Heart right ventricle (tissue), 16 donors: ENCODE measurements at regions not wholly inside any gene's neighbourhood (a gene's known extent, or its start where the extent isn't known, plus 50 kb on each side); places are given as distances from the start of the nearest gene placed in this dataset.

ENCODE experiments used
- ATAC-seq, 8 donors: fragments of 200-7000 bp; cut with Tn5 transposase; one replicate each; pipeline ENCODE4 v1.9.1; 2020; ENCODE audit warnings: mild to moderate bottlenecking in 8 of 8, moderate library complexity in 8 of 8, moderate number of reproducible peaks in 1 of 8
- DNase-seq, 2 donors: peaks; one replicate each; pipeline ENCODE4 v3.0.0-alpha.2; 2020
- H3K27ac ChIP-seq, 10 donors: fragments of 200-600 bp; sonication (generic) in 2 of 10; one replicate each; pipeline versions ENCODE4 v1.5.0 to v1.8.0; 2020 to 2022; ENCODE audit warnings: mild to moderate bottlenecking in 3 of 10
- H3K27me3 ChIP-seq, 7 donors: fragments of 200-600 bp; one replicate each; pipeline ENCODE4 v1.8.0; 2021 to 2022; ENCODE audit warnings: mild to moderate bottlenecking in 2 of 7
- H3K36me3 ChIP-seq, 9 donors: fragments of 200-600 bp; sonication (generic) in 1 of 9; one replicate each; pipeline versions ENCODE4 v1.5.0 to v1.8.0; 2020 to 2022; ENCODE audit warnings: mild to moderate bottlenecking in 2 of 9
- H3K4me1 ChIP-seq, 9 donors: fragments of 200-600 bp; sonication (generic) in 1 of 9; one replicate each; pipeline versions ENCODE4 v1.5.0 to v1.8.0; 2020 to 2022; ENCODE audit warnings: mild to moderate bottlenecking in 4 of 9
- H3K4me3 ChIP-seq, 10 donors: fragments of 200-600 bp; sonication (generic) in 2 of 10; one replicate each; pipeline versions ENCODE4 v1.5.0 to v1.8.0; 2020 to 2022; ENCODE audit warnings: mild to moderate bottlenecking in 7 of 10, moderate library complexity in 2 of 10
- H3K9me3 ChIP-seq, 11 donors: fragments of 200-600 bp in 10 of 11; sonication (generic) in 2 of 11; one replicate each; pipeline versions ENCODE4 v1.5.0 to v1.8.0; 2013 to 2022; ENCODE audit warnings: mild to moderate bottlenecking in 2 of 11, control low read depth in 1 of 11, moderate library complexity in 1 of 11
- WGBS, 2 donors: extraction: QIAGEN DNeasy Blood & Tissue Kit; methylation state at CpG; one replicate each; pipeline ENCODE4 v1.1.7; 2013; ENCODE audit warnings: inconsistent platforms in 1 of 2; 5-methylcytosine and 5-hydroxymethylcytosine counted together
- intact Hi-C, 10 donors: fragments of 100-400 bp; cut with DNase I; formaldehyde crosslinking; loops; one replicate each; pipeline versions ENCODE4 v1.11.1 to v1.14.2; 2022
- TF ChIP-seq, protein P1 (sequence below), 9 donors: fragments of 200-600 bp; sonication (generic) in 2 of 9; IDR thresholded peaks; one replicate each; pipeline versions ENCODE4 v1.5.0 to v1.8.0; 2021 to 2022; ENCODE audit warnings: antibody characterized with exemption in 9 of 9, mild to moderate bottlenecking in 5 of 9, moderate library complexity in 1 of 9
- donor health status: Arrhythmogenic right ventricular cardiomyopathy.
- donor health status: ischemic (EF 13 %, LVEDD 7.1; RV severe dilation, severe dysfunction).
- donor health status: healthy with polysubstance abuse.
- donor health status: DM: no; HTN: yes; CAD: no.
- donor health status: DM: no; HTN: no; CAD: no.
- donor health status: ischemic (EF 25% LVEDD 6.9; RV normal size, moderate dysfunction).
- donor health status: ischemic (EF 25% LVEDD 5.7; RV mildly dilated, moderate dysfunction).
- donor health status: healthy.
- donor health status: DM: yes; HTN: yes; CAD: no.
- donor health status: Ischemic cardiomyopathy.
- donor health status: ischemic (EF 35%, LVEDD 5.7; RV mildly dilated, moderate dysfunction).
- donor health status: nonischemic (EF 11% LVEDD 7.7; RV severe dilation, severe dysfunction).
- donor health status: DM: yes; HTN: yes; CAD: no.
- donor health status: PGD.
- donor health status: ischemic (EF 29% LVEDD 5.4; RV normal size, mild dysfunction).
- donor health status: nonischemic (EF 23%, LVEDD 6.1; RV moderate dilation, normal function).

DNA sequence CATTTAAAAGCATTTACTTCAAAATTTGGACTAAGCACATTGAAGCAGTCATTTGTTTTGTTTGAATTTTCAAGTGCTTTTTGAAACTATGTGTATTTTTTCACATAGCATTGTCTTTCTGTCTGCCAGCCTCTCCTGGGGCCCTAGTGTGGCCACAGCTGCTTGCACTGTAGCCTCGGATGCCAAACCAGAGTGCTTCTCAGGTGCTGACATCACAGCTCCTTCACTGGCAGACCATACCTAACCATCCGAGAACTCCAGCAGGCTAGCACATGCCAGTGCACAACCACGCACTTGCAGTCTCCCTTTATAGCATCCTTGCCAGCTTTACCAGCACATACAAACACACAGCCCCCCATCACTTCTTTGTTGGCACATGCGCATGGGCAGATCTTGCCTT lies 1019.7 kb downstream of the STPG2 start:
- no peak overlapping the region for H3K27ac ChIP-seq
- no peak overlapping the region for H3K4me3 ChIP-seq
- intact Hi-C loops, result no loop called here
- peaks cover 0 to 12% (median 0%) of the 10 kb centered on the region in 11 donors for H3K9me3 ChIP-seq
- no peak for DNase-seq
- no peaks in the 10 kb centered on the region for H3K36me3 ChIP-seq
- 75 to 81% methylated on average over 4 of the region's 4 CpGs for WGBS, 2 donors
- H3K27me3 ChIP-seq, result no peaks in the 10 kb centered on the region
- no peak for ATAC-seq
- no peaks in the 10 kb centered on the region for H3K4me1 ChIP-seq
- TF ChIP-seq, protein P1, sequence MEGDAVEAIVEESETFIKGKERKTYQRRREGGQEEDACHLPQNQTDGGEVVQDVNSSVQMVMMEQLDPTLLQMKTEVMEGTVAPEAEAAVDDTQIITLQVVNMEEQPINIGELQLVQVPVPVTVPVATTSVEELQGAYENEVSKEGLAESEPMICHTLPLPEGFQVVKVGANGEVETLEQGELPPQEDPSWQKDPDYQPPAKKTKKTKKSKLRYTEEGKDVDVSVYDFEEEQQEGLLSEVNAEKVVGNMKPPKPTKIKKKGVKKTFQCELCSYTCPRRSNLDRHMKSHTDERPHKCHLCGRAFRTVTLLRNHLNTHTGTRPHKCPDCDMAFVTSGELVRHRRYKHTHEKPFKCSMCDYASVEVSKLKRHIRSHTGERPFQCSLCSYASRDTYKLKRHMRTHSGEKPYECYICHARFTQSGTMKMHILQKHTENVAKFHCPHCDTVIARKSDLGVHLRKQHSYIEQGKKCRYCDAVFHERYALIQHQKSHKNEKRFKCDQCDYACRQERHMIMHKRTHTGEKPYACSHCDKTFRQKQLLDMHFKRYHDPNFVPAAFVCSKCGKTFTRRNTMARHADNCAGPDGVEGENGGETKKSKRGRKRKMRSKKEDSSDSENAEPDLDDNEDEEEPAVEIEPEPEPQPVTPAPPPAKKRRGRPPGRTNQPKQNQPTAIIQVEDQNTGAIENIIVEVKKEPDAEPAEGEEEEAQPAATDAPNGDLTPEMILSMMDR (IDR thresholded peaks at IDR 0.05), result no peak

DNA sequence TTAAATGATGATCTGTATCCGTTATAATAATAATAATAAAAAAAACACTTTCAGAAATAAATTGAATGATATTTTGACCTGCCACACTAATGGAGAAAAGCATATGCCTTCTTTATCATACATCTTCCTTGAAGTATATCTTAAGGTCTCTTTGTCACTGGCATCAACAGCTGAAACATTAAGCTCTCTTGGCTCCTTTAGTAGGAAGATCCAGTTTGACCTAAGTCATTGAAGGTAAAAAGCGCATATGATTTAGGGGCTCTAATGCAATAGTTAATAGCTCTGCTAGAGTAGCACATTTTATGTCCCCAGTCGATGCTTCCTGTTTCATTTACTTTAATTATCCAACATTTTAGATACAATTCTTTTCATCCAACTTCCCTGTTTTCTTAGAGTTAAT lies 1010.8 kb downstream of the STPG2 start:
- H3K27me3 ChIP-seq, result no peaks in the 10 kb centered on the region
- TF ChIP-seq, protein P1 (IDR thresholded peaks at IDR 0.05), result no peak
- H3K4me1 ChIP-seq, result no peaks in the 10 kb centered on the region
- intact Hi-C loops, result no loop called here
- no peak for ATAC-seq
- no peaks in the 10 kb centered on the region for H3K36me3 ChIP-seq
- H3K27ac ChIP-seq, result no peak overlapping the region
- peaks cover 0 to 6% (median 0%) of the 10 kb centered on the region in 11 donors for H3K9me3 ChIP-seq
- 65 to 71% methylated on average over 3 of the region's 3 CpGs for WGBS, 2 donors
- H3K4me3 ChIP-seq, result no peak overlapping the region
- DNase-seq, result no peak

DNA sequence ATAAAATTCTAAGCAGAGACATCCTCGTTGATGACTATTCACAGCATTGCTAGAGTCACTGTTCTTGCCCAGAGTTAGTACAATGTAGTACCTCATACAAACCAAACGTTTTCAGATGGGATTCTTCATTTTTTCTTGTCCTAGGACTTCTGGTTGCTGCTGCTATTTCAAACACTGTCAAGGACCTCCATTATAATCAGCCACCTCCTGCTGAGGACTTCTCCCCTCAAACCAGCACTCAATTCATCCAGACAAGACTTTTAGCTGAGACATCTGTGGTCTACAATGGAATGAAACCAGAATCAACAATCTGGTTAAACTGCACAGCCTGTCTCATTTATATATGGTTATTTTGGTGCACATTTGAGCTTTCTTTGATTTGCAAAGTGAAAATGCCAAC lies 1008.8 kb downstream of the STPG2 start:
- no peaks in the 10 kb centered on the region for H3K27me3 ChIP-seq
- intact Hi-C loops, result no loop called here
- TF ChIP-seq, protein P1 (IDR thresholded peaks at IDR 0.05), result no peak
- 42 to 43% methylated on average over 2 of the region's 2 CpGs for WGBS, 2 donors
- H3K27ac ChIP-seq, result no peak overlapping the region
- DNase-seq (no peak), ATAC-seq (no peak)
- no peak overlapping the region for H3K4me3 ChIP-seq
- no peaks in the 10 kb centered on the region for H3K4me1 ChIP-seq
- H3K9me3 ChIP-seq, result peaks cover 0 to 12% (median 0%) of the 10 kb centered on the region in 11 donors
- H3K36me3 ChIP-seq, result no peaks in the 10 kb centered on the region

DNA sequence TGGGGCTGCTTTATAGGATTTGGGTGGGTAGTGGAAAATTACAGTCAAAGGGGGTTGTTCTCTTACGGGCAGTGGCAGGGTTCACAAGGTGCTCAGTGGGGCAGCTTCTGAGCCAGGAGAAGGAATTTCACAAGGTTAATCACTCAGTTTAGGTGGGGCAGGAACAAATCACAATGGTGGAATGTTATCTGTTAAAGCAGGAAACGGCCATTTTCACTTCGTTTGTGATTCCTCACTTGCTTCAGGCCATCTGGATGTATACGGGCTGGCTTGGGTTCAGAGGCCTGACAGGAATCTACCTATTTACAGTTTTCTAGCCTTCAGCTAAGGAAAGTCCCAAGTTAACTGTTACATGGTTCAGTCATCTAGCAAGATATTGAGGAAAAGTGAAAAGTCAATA lies 1003.5 kb downstream of the STPG2 start:
- no peak for DNase-seq
- no peak overlapping the region for H3K27ac ChIP-seq
- intact Hi-C loops, result no loop called here
- 52 to 59% methylated on average over 4 of the region's 4 CpGs for WGBS, 2 donors
- no peak overlapping the region for H3K4me3 ChIP-seq
- ATAC-seq, result no peak
- peaks cover 0 to 21% (median 0%) of the 10 kb centered on the region in 11 donors for H3K9me3 ChIP-seq
- no peaks in the 10 kb centered on the region for H3K36me3 ChIP-seq
- TF ChIP-seq, protein P1 (IDR thresholded peaks at IDR 0.05), result no peak
- H3K4me1 ChIP-seq, result no peaks in the 10 kb centered on the region
- H3K27me3 ChIP-seq, result no peaks in the 10 kb centered on the region
